ENCODE measurements at regions not wholly inside any gene's neighbourhood (a gene's known extent, or its start where the extent isn't known, plus 50 kb on each side); places are given as distances from the start of the nearest gene placed in this dataset.

DNA sequence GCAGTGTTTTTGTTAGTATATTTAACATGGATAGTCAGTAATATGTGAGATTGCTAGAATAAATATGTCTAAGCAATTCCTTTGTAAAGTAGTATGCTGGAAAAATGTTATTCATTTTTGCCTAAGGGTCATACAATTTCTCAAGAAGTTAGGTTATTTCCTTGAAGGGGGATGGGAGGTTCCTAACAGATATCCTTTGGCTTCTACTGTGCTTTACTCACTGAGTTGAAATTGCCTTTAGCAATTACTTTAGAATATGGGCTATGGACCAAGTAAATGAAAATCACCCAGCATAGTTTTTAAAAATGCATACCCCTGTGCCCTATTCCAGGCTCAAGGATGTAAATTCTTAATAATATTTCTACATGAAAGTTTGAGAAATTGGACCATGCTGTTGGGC is 1386.4 kb upstream of the SLC39A10 start:
- no peak for TF ChIP-seq TAF1 (IDR thresholded peaks at IDR 0.05; ENCODE audit: low read depth)
- TF ChIP-seq REST (IDR thresholded peaks at IDR 0.05; ENCODE audit: low read depth) = no peak
- no peak for TF ChIP-seq RAD21 (IDR thresholded peaks at IDR 0.05; ENCODE audit: low read depth)
- TF ChIP-seq TCF12 (IDR thresholded peaks at IDR 0.05; ENCODE audit: low read depth) = no peak
- TF ChIP-seq YY1 (IDR thresholded peaks at IDR 0.05; ENCODE audit: low read depth) = no peak
- TF ChIP-seq TEAD4 (IDR thresholded peaks at IDR 0.05) = no peak
- no peak for TF ChIP-seq EP300 (IDR thresholded peaks at IDR 0.05; ENCODE audit: borderline replicate concordance)
- no peak for TF ChIP-seq EGR1 (IDR thresholded peaks at IDR 0.05)
- no peak for TF ChIP-seq CEBPB (IDR thresholded peaks at IDR 0.05)
- TF ChIP-seq CREB1 (IDR thresholded peaks at IDR 0.05; ENCODE audit: low read depth) = no peak
- TF ChIP-seq NFIC (IDR thresholded peaks at IDR 0.05) = no peak
- TF ChIP-seq, protein P1, sequence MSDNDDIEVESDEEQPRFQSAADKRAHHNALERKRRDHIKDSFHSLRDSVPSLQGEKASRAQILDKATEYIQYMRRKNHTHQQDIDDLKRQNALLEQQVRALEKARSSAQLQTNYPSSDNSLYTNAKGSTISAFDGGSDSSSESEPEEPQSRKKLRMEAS (IDR thresholded peaks at IDR 0.05) = no peak
